IPS-NIHi7 (cell line): ENCODE measurements at regions not wholly inside any gene's neighbourhood (a gene's known extent, or its start where the extent isn't known, plus 50 kb on each side); places are given as distances from the start of the nearest gene placed in this dataset.
"Not testable (repeated sequence)": the region's sequence is repeated elsewhere in the genome, so short reads cannot be mapped to it uniquely, and the experiment has no call there.

Experiments used
- DNase-seq: peaks from one replicate; pipeline ENCODE4 v3.0.0; 2012; ENCODE audit warnings: mixed read lengths; ENCODE audit errors: extremely low spot score

GRCh38 chr4:60326735-60327134 lies 873.4 kb upstream of the ADGRL3 start:
- no peak for DNase-seq

DNA sequence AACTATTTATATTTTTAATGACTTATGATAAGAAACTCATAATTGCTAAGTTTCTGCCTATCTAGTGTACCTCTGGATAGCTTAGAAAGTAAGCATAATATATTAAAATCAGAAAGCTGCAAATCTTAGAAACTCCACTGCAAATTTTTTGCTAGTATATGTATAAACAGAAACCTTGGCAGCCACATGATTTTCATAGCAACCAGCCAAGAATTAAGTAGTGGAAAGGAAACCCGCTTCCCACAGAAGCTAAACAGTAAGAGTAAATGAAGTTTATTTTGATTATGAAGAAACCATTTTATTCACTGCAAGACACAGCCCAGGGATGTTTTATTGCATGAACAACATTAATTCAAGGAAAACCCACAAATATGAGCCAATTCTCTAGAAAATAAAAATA lies 872.5 kb upstream of the ADGRL3 start:
- DNase-seq = no peak

GRCh38 chr4:60344908-60345307 lies 855.2 kb upstream of the ADGRL3 start:
- no peak for DNase-seq

DNA sequence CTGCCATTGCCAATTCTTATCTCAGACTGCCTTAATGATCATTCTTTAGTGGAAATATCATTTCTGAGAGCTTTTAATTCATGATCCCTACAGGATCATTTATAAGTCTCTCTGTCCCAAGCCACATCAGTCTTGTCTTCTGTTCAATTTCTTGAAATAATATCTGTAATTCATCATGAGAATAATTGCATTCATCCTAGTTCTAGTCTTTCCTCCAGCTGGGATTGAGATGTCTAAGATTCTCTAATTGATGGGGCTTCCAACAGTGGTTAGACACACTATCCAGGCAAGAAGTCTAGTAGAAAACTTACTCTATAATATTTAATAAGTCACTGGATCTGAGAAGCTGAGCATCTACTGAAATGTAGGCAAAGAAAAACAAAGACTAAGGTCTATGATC lies 854.7 kb upstream of the ADGRL3 start:
- no peak for DNase-seq

GRCh38 chr4:60359746-60360367 lies 840.3 kb upstream of the ADGRL3 start:
- DNase-seq = no peak

GRCh38 chr4:60365176-60365575 lies 835.0 kb upstream of the ADGRL3 start:
- DNase-seq = no peak

DNA sequence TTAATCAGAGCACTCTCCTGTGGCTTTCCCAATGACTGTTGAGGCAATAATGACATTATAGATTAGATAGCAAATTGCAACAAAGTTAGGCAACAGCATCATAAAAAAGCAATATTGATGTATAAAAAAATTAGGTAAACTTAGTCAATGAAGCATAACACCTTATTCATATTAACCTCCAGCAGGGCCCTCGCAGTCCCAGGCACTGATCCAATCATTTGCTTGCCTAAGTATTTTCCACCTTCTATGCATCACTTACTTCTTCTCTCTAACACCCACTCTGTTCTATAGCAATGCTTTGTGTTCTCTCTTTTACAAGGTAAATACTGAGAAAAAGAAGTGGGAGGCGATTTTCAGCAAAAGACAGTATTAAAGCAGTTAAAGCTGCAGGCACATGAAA lies 833.5 kb upstream of the ADGRL3 start:
- no peak for DNase-seq

DNA sequence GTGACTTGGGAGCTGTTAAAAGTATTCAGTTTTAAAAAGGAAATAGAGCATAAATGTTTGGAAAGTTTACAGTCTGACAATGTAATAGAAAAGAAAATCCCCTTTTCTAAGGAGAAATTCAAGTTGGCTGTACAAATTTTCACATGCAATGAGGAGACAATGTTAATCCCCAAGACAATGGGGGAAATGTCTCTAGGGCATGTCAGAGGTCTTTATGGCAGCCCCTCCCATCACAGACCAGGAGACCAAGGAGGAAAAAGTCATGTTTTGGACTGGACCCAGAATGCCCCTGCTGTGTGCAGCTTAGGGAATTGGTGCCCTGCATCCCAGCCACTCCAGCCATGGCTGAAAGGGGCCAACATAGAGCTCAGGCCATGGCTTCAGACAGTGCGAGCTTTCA lies 831.1 kb upstream of the ADGRL3 start:
- no peak for DNase-seq

DNA sequence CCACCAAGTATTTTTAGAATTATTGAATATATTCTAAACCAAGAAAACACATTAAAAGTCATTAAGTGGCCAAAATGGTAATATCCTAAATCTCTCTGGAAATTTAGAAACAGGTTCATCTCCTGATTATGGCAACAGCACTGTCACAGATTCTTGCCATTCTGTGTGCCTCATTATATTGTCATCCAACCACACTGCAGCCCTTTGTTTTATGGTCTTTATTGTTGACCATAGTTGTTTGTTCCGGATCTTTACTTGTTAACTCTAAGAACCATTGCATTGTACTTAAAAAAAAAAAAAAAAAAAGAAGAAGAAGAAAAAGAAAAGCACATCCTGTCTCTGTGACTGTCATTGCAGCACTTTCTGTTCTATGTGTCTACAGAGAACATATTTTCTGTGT lies 822.1 kb upstream of the ADGRL3 start:
- DNase-seq = no peak

GRCh38 chr4:60384516-60384915 lies 815.6 kb upstream of the ADGRL3 start:
- DNase-seq = no peak

- DNase-seq = no peak
These were observed 810.5 kb upstream of the ADGRL3 start for GRCh38 chr4:60389633-60390032.

- DNase-seq = no peak
These were observed 803.6 kb upstream of the ADGRL3 start for GRCh38 chr4:60396341-60397049.

DNA sequence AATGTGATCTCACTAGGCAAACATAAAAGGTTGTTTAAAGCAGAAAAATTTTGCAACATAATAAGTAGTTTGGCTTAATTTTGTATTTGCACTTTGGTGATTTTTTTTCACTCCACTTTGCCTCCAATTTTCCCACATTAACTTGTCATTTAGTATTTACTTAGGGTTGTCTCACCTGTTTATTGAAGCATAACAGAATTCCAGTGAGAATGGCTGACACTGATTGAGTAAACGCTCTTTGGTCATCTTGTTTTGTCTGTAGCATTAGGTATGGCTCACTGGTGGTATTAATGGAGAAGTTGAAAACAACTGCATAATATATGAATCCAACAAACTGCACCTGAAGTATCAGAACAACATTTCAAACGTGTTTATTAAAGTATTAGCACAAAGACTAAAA lies 799.5 kb upstream of the ADGRL3 start:
- DNase-seq = no peak

DNA sequence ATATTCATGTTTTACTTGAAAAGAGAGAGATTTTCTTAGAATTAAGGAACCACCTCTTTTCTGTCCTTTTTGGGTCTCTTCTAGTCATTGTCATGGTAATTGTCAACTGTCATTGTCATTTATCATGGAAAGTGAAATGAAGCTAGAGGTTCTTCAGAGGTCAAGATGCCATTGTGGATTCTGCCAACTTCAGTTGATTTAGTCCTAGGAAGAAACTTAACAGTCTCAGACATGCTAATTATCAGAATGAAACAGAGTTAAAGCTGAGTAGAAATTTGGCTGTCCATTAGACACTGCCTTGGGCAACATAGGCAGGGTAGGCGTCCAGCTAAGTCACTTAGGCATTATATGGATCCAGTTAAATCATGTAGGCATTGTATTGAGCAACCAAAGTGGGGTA lies 796.1 kb upstream of the ADGRL3 start:
- no peak for DNase-seq

GRCh38 chr4:60422439-60422838 lies 777.7 kb upstream of the ADGRL3 start:
- DNase-seq = no peak

DNA sequence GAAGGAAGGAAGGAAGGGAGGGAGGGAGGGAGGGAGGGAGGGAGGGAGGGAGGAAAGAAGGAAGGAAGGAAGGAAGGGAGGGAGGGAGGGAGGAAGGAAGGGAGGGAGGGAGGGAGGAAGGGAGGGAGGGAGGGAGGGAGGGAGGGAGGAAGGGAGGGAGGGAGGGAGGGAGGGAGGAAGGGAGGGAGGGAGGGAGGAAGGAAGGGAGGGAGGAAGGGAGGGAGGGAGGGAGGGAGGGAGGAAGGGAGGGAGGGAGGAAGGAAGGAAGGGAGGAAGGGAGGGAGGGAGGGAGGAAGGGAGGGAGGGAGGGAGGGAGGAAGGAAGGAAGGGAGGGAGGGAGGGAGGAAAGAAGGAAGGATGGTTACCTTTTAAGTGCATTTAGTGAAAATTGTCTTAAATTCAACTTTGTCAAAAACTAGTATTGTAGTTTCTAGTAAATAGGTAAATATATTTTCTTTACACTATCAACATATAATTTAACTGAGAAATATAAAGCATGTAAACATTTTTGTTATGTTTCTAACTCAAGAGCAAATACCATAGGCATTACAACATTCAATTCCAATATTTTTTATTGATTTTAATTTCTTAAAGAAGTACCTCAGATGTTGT lies 776.4 kb upstream of the ADGRL3 start:
- not testable (repeated sequence) for DNase-seq

DNA sequence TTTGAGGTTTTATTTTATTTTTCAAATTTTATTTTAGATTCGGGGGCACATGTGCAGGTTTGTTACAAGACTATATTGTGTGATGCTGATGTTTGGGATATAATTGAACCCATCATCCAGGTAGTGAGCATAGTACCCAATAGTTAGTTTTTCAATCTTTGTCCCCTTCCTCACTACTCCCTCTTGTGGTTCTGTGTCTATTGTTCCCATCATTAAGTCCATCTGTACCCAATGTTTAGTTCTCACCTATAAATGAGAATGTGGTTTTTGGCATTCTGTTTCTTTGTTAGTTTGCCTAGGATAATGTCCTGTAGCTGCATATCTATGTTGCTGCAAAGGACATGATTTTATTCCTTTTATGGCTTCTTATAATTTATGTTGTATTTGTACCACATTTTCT lies 767.2 kb upstream of the ADGRL3 start:
- DNase-seq = no peak

GRCh38 chr4:60443068-60443467 lies 757.1 kb upstream of the ADGRL3 start:
- no peak for DNase-seq

- DNase-seq = no peak
These were observed 756.3 kb upstream of the ADGRL3 start for GRCh38 chr4:60443796-60444195.

- no peak for DNase-seq
These were observed 750.1 kb upstream of the ADGRL3 start for GRCh38 chr4:60450054-60450453.

DNA sequence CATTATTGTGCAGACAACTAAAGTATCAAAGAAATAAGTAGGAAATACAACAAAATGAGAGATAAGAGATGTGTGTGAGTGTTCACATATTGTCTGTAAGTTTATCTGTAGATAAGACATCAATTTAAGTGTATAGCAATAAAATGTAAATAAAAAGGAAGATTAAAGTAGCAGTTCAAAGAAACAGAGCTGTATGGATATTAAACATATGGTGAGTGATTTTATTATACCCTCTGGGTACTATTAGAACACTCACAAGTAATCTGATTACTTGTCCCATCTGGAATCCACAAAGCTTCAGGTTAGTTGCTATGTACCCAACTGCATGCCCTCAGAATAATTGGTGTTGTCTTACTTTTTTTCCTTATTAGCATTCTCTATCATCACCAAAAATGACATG lies 747.9 kb upstream of the ADGRL3 start:
- DNase-seq = no peak

DNA sequence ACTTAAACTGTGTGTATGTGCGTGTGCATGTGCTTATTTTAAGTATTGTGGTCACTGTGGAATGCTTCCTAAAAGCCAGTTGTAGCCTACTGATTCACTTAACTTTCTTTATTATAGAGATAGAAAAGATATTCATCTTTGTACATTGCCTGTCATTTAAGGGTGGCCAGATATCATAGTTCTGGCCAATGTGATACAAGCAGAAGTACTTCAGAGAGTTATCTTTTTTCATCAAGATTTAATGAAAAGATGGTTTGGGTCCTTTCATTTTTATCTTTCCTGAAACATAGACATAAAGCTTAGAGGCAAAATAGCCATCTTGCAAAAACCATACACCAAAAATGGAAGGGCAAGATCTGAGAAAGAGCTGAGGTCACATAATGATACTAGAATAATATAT lies 744.7 kb upstream of the ADGRL3 start:
- DNase-seq = no peak

GRCh38 chr4:60461551-60461950 lies 738.6 kb upstream of the ADGRL3 start:
- no peak for DNase-seq
